HG02840 (cell line): ENCODE measurements at regions not wholly inside any gene's neighbourhood (a gene's known extent, or its start where the extent isn't known, plus 50 kb on each side); places are given as distances from the start of the nearest gene placed in this dataset.
"Not testable (repeated sequence)": the region's sequence is repeated elsewhere in the genome, so short reads cannot be mapped to it uniquely, and the experiment has no call there.

Source experiments
- ATAC-seq: cut with Tn5 transposase; IDR thresholded peaks from one replicate; pipeline ENCODE4 v1.9.1; 2021; ENCODE audit warnings: mild to moderate bottlenecking, moderate library complexity, moderate number of reproducible peaks; ENCODE audit not compliant: unreplicated experiment, low FRiP score

GRCh38 chr5:152606776-152607364 is 201.8 kb upstream of the NMUR2 start:
- ATAC-seq: no peak

- no peak for ATAC-seq
These were observed 202.5 kb upstream of the NMUR2 start for GRCh38 chr5:152607401-152608160.

- no peak for ATAC-seq
These were observed 203.4 kb upstream of the NMUR2 start for GRCh38 chr5:152608458-152608857.

- ATAC-seq: no peak
These were observed 214.7 kb upstream of the NMUR2 start for GRCh38 chr5:152619756-152620155.

GRCh38 chr5:152622628-152623027 is 217.5 kb upstream of the NMUR2 start:
- no peak for ATAC-seq

- no peak for ATAC-seq
These were observed 218.9 kb upstream of the NMUR2 start for GRCh38 chr5:152623951-152624350.

- ATAC-seq: no peak
These were observed 220.6 kb upstream of the NMUR2 start for GRCh38 chr5:152625696-152626095.

GRCh38 chr5:152631221-152631620 is 226.1 kb upstream of the NMUR2 start:
- ATAC-seq: no peak

GRCh38 chr5:152632360-152632759 is 227.3 kb upstream of the NMUR2 start:
- ATAC-seq: no peak

GRCh38 chr5:152634586-152634985 is 229.5 kb upstream of the NMUR2 start:
- ATAC-seq: no peak

GRCh38 chr5:152638996-152639552 is 234.0 kb upstream of the NMUR2 start:
- ATAC-seq: no peak

- ATAC-seq: no peak
These were observed 237.1 kb upstream of the NMUR2 start for GRCh38 chr5:152641970-152642805.

GRCh38 chr5:152642880-152643279 is 237.8 kb upstream of the NMUR2 start:
- ATAC-seq: no peak

- no peak for ATAC-seq
These were observed 239.1 kb upstream of the NMUR2 start for GRCh38 chr5:152644029-152644728.

- ATAC-seq: no peak
These were observed 244.5 kb upstream of the NMUR2 start for GRCh38 chr5:152649609-152650008.

GRCh38 chr5:152650413-152650812 is 245.3 kb upstream of the NMUR2 start:
- ATAC-seq: no peak

GRCh38 chr5:152659470-152659869 is 254.4 kb upstream of the NMUR2 start:
- ATAC-seq: not testable (repeated sequence)

GRCh38 chr5:152673601-152674000 is 268.5 kb upstream of the NMUR2 start:
- no peak for ATAC-seq

GRCh38 chr5:152674403-152674802 is 269.3 kb upstream of the NMUR2 start:
- ATAC-seq: no peak

- no peak for ATAC-seq
These were observed 271.1 kb upstream of the NMUR2 start for GRCh38 chr5:152676196-152676595.
